BJ (cell line): ENCODE measurements at regions not wholly inside any gene's neighbourhood (a gene's known extent, or its start where the extent isn't known, plus 50 kb on each side); places are given as distances from the start of the nearest gene placed in this dataset.

Experiments used
- CTCF ChIA-PET: fragments of 350-600 bp; formaldehyde crosslinking; extraction: SDS; loops from one replicate; lab custom pipeline; 2021; ENCODE audit warnings: antibody characterized with exemption, inconsistent platforms; lab: Yijun Ruan, JAX
- POLR2A ChIA-PET: fragments of 300-600 bp; sonication (Branson Sonifier 250); formaldehyde crosslinking; extraction: SDS; loops from one replicate; lab custom pipeline; 2021; ENCODE audit warnings: antibody characterized with exemption; lab: Charles Lee
- DNase-seq: peaks from one replicate; pipeline ENCODE4 v3.0.0-alpha.2; 2011; ENCODE audit warnings: low read depth
- H3K27me3 ChIP-seq: 2 replicates; pipeline ENCODE4 v1.6.0; 2011; ENCODE audit warnings: low read length; ENCODE audit not compliant: control insufficient read depth, insufficient read depth
- H3K36me3 ChIP-seq: 2 replicates; pipeline ENCODE4 v1.5.1; 2011; ENCODE audit warnings: low read length; ENCODE audit not compliant: control insufficient read depth, insufficient read depth
- H3K4me3 ChIP-seq: 2 replicates; pipeline ENCODE4 v1.5.1; 2011; ENCODE audit warnings: low read depth, mild to moderate bottlenecking, control low read depth, low read length
- TF ChIP-seq, protein P1 (sequence below): IDR thresholded peaks from 2 replicates; pipeline ENCODE4 v1.5.1; 2011; ENCODE audit warnings: low read depth, mild to moderate bottlenecking, control low read depth, inconsistent platforms, low read length, moderate library complexity; ENCODE audit not compliant: insufficient read depth

DNA sequence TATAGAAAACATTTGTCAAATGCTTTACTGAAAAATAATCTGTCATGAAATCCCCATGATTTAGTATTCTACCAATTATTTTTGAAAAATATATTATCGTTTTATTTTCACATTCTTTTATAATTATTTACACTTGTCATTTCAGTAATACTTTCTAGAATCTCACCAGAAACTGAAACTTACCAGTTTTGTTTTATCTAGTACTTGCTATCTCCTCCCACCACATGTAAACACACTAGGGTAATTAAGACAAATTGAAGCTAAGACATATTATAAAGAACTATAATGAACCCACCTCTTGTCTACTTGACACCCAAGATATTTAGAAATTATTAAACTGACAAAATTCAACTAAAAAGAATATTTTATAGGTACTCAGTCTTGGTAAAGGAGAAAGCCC lies 51.5 kb upstream of the GRM3 start:
- DNase-seq: no peak
- Histone ChIP-seq H3K27me3 (no peaks in the 10 kb centered on the region), H3K36me3 (no peaks in the 10 kb centered on the region), H3K4me3 (no peak overlapping the region)
- TF ChIP-seq, protein P1, sequence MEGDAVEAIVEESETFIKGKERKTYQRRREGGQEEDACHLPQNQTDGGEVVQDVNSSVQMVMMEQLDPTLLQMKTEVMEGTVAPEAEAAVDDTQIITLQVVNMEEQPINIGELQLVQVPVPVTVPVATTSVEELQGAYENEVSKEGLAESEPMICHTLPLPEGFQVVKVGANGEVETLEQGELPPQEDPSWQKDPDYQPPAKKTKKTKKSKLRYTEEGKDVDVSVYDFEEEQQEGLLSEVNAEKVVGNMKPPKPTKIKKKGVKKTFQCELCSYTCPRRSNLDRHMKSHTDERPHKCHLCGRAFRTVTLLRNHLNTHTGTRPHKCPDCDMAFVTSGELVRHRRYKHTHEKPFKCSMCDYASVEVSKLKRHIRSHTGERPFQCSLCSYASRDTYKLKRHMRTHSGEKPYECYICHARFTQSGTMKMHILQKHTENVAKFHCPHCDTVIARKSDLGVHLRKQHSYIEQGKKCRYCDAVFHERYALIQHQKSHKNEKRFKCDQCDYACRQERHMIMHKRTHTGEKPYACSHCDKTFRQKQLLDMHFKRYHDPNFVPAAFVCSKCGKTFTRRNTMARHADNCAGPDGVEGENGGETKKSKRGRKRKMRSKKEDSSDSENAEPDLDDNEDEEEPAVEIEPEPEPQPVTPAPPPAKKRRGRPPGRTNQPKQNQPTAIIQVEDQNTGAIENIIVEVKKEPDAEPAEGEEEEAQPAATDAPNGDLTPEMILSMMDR: no peak
- CTCF ChIA-PET: no interaction called here
- POLR2A ChIA-PET: no interaction called here

DNA sequence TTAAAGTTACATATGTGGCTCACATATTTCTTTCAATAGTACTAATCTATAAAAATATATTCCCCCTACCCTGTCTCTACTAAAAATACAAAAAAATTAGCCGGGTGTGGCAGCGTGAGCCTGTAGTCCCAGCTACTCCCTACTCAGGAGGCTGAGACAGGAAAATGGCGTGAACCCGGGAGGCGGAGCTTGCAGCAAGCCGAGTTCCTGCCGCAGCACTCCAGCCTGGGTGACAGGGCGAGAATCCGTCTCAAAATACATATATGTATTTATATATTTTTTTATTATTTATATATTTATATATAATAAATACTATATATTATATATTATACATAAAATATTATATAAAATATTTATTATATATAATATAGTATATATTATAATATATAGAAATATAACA lies 69.7 kb upstream of the GRM3 start:
- ChIA-PET POLR2A (no interaction called here), CTCF (no interaction called here)
- no peak for DNase-seq
- TF ChIP-seq, protein P1: no peak
- H3K36me3 ChIP-seq: no peaks in the 10 kb centered on the region
- no peaks in the 10 kb centered on the region for H3K27me3 ChIP-seq
- H3K4me3 ChIP-seq: no peak overlapping the region

DNA sequence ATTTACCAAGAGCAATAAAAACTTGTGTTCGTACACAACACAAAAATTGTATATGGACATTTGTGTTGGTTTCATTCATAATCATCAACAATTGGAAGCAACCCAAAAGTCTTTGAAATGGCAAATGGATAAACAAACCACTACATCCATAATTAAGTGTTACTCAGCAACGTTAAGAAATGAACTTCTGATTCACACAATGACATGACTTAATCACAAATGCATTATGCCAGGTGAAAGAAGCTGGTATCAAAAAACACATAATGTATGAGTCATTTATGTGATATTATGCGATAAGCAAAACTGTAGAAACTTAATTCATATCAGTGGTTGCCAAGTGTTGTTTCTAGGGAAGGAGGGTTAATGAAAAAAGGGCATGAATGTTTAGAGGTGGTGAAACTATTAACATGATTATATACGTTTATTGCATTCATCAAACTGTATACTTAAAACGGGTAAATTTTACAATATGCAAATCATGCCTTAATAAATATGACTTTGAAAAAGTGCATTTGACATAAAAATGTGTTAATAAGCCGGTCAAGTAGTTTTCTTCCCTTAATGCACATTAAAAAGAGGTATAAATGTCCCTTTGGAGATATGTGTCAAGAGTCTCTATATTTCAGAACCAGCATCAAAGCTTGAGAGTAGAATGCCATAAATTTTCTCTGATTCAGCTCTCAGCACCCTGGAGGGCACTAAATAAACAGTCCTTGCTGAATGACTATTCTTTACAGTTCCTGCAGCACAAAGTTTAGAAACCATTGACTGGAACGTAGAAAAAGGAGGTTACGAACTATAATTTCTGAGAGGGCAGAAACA lies 84.8 kb upstream of the GRM3 start:
- CTCF ChIA-PET: no interaction called here
- POLR2A ChIA-PET: no interaction called here
- no peak overlapping the region for H3K4me3 ChIP-seq
- TF ChIP-seq, protein P1: no peak
- no peak for DNase-seq
- no peaks in the 10 kb centered on the region for H3K36me3 ChIP-seq
- H3K27me3 ChIP-seq: no peaks in the 10 kb centered on the region

DNA sequence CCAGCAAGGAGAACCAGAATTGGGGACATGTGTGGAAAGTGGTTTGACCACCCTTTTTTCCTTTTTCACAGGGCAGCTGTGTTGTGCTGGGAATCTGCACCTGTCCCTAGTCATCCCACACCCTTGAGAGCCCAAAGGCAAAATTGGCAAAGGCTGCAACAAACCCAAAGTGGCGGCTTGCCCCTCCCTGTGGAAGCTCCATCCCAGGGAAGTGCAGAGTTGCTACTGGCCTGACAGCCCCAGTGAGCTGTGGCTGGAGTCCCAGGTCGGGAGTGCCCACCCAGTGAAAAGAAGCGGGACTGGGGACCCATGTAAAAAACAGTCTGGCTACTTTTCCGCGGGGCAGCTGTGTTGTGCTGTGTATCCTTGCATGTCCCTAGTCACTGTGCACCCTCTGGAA lies 109.1 kb upstream of the GRM3 start:
- DNase-seq: no peak
- CTCF ChIA-PET: no interaction called here
- TF ChIP-seq, protein P1: no peak
- no peaks in the 10 kb centered on the region for H3K27me3 ChIP-seq
- H3K4me3 ChIP-seq: no peak overlapping the region
- no peaks in the 10 kb centered on the region for H3K36me3 ChIP-seq
- POLR2A ChIA-PET: no interaction called here

DNA sequence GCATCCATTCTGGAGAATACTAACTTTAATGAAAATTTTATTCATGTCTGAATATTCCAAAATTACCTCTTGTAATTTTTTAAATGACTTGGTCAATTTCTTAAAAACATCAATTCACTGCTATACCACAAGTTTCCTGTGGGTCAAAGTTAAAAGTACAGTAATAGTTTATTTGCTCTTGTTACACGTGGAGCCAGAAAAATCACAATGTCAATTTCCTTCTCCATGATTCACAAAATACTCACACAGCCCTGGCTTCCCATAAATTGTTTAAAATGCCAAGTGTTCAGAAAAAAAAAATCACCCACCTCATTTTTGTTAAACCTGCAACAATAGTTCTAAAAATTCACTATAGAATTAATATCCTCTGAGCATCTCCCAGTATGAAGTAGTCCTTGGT lies 139.5 kb upstream of the GRM3 start:
- no peaks in the 10 kb centered on the region for H3K27me3 ChIP-seq
- H3K36me3 ChIP-seq: no peaks in the 10 kb centered on the region
- POLR2A ChIA-PET: no interaction called here
- CTCF ChIA-PET: no interaction called here
- H3K4me3 ChIP-seq: no peak overlapping the region
- no peak for DNase-seq
- TF ChIP-seq, protein P1: no peak
